GM08714 (cell line): ENCODE measurements at regions not wholly inside any gene's neighbourhood (a gene's known extent, or its start where the extent isn't known, plus 50 kb on each side); places are given as distances from the start of the nearest gene placed in this dataset.
"Not testable (repeated sequence)": the region's sequence is repeated elsewhere in the genome, so short reads cannot be mapped to it uniquely, and the experiment has no call there.

Experiments
- H3K4me3 ChIP-seq: fragments of 200-500 bp; sonication (Bioruptor generic); 2 replicates; pipeline ENCODE4 v1.5.1; 2014; ENCODE audit warnings: mild to moderate bottlenecking, low read length, inconsistent platforms

GRCh38 chr2:111491614-111492013, 370.9 kb downstream of the BCL2L11 start:
- not testable (repeated sequence) for H3K4me3 ChIP-seq

- not testable (repeated sequence) for H3K4me3 ChIP-seq
Measured at GRCh38 chr2:111492995-111493719, 372.4 kb downstream of the BCL2L11 start.

GRCh38 chr2:111493720-111494078, 373.0 kb downstream of the BCL2L11 start:
- H3K4me3 ChIP-seq = not testable (repeated sequence)

GRCh38 chr2:111494288-111494980, 373.7 kb downstream of the BCL2L11 start:
- H3K4me3 ChIP-seq = peak overlapping the region; percentile 48; the same call in 1 of the 2 replicates

- H3K4me3 ChIP-seq = peak overlapping the region; percentile 48; the same call in 1 of the 2 replicates
Measured at GRCh38 chr2:111494981-111495315, 374.2 kb downstream of the BCL2L11 start.

- H3K4me3 ChIP-seq = not testable (repeated sequence)
Measured at GRCh38 chr2:111495636-111496035, 374.9 kb downstream of the BCL2L11 start.

- H3K4me3 ChIP-seq = not testable (repeated sequence)
Measured at GRCh38 chr2:111496176-111496575, 375.5 kb downstream of the BCL2L11 start.

GRCh38 chr2:111496860-111497259, 376.1 kb downstream of the BCL2L11 start:
- H3K4me3 ChIP-seq = not testable (repeated sequence)

- not testable (repeated sequence) for H3K4me3 ChIP-seq
Measured at GRCh38 chr2:111497270-111497669, 376.6 kb downstream of the BCL2L11 start.

GRCh38 chr2:111500536-111501062, 379.9 kb downstream of the BCL2L11 start:
- not testable (repeated sequence) for H3K4me3 ChIP-seq

- not testable (repeated sequence) for H3K4me3 ChIP-seq
Measured at GRCh38 chr2:111503844-111504570, 380.0 kb downstream of the ANAPC1 start.

- H3K4me3 ChIP-seq = not testable (repeated sequence)
Measured at GRCh38 chr2:111504571-111504942, 379.4 kb downstream of the ANAPC1 start.

GRCh38 chr2:111505267-111505666, 378.7 kb downstream of the ANAPC1 start:
- H3K4me3 ChIP-seq = not testable (repeated sequence)

GRCh38 chr2:111506936-111507335, 377.1 kb downstream of the ANAPC1 start:
- not testable (repeated sequence) for H3K4me3 ChIP-seq

- H3K4me3 ChIP-seq = not testable (repeated sequence)
Measured at GRCh38 chr2:111509225-111509869, 374.6 kb downstream of the ANAPC1 start.

GRCh38 chr2:111510384-111510783, 373.6 kb downstream of the ANAPC1 start:
- H3K4me3 ChIP-seq = not testable (repeated sequence)

- H3K4me3 ChIP-seq = not testable (repeated sequence)
Measured at GRCh38 chr2:111511062-111511461, 372.9 kb downstream of the ANAPC1 start.

GRCh38 chr2:111512378-111512777, 371.6 kb downstream of the ANAPC1 start:
- H3K4me3 ChIP-seq = not testable (repeated sequence)

GRCh38 chr2:111514138-111514537, 369.9 kb downstream of the ANAPC1 start:
- H3K4me3 ChIP-seq = not testable (repeated sequence)

GRCh38 chr2:111517050-111517720, 366.8 kb downstream of the ANAPC1 start:
- not testable (repeated sequence) for H3K4me3 ChIP-seq

- not testable (repeated sequence) for H3K4me3 ChIP-seq
Measured at GRCh38 chr2:111517721-111518053, 366.3 kb downstream of the ANAPC1 start.
